Heart left ventricle (tissue), 16 donors: ENCODE measurements at regions not wholly inside any gene's neighbourhood (a gene's known extent, or its start where the extent isn't known, plus 50 kb on each side); places are given as distances from the start of the nearest gene placed in this dataset.

ENCODE experiments used
- ATAC-seq, 4 donors: fragments of 200-7000 bp; cut with Tn5 transposase; one replicate each; pipeline ENCODE4 v1.9.1; 2020 to 2022; ENCODE audit warnings: moderate library complexity in 4 of 4, mild to moderate bottlenecking in 3 of 4, moderate number of reproducible peaks in 1 of 4
- DNase-seq, 5 donors: peaks; one replicate each; pipeline ENCODE4 v3.0.0-alpha.2; 2020
- H3K27ac ChIP-seq, 12 donors: fragments of 200-600 bp; sonication (generic) in 4 of 12; one replicate each; pipeline versions ENCODE4 v1.5.0 to v1.8.0; 2016 to 2022; ENCODE audit warnings: mild to moderate bottlenecking in 2 of 12
- H3K27me3 ChIP-seq, 9 donors: fragments of 200-600 bp; sonication (generic) in 2 of 9; one replicate each; pipeline versions ENCODE4 v1.5.1 to v1.8.0; 2016 to 2022; ENCODE audit warnings: mild to moderate bottlenecking in 3 of 9
- H3K36me3 ChIP-seq, 9 donors: fragments of 200-600 bp; sonication (generic) in 2 of 9; one replicate each; pipeline versions ENCODE4 v1.5.0 to v1.8.0; 2018 to 2022; ENCODE audit warnings: mild to moderate bottlenecking in 2 of 9
- H3K4me1 ChIP-seq, 12 donors: fragments of 200-600 bp; sonication (generic) in 4 of 12; one replicate each; pipeline versions ENCODE4 v1.5.0 to v1.8.0; 2016 to 2022; ENCODE audit warnings: mild to moderate bottlenecking in 3 of 12
- H3K4me3 ChIP-seq, 12 donors: fragments of 200-600 bp; sonication (generic) in 4 of 12; one replicate each; pipeline versions ENCODE4 v1.5.0 to v1.8.0; 2017 to 2022; ENCODE audit warnings: mild to moderate bottlenecking in 9 of 12, moderate library complexity in 4 of 12
- H3K9me3 ChIP-seq, 12 donors: fragments of 200-600 bp; sonication (generic) in 4 of 12; one replicate each; pipeline versions ENCODE4 v1.5.0 to v1.8.0; 2016 to 2022; ENCODE audit warnings: mild to moderate bottlenecking in 1 of 12
- POLR2A ChIP-seq, 2 donors: fragments of 450-650 bp; IDR thresholded peaks; one replicate each; pipeline ENCODE4 v1.6.1; 2017; ENCODE audit warnings: antibody characterized with exemption in 2 of 2, mild to moderate bottlenecking in 2 of 2, moderate library complexity in 2 of 2
- WGBS, 4 donors: extraction: QIAGEN DNeasy Blood & Tissue Kit in 2 of 4; methylation state at CpG; one replicate each; pipeline versions ENCODE4 v1.1.5 to v1.1.7; 2013 to 2018; 5-methylcytosine and 5-hydroxymethylcytosine counted together
- intact Hi-C, 10 donors: fragments of 100-400 bp; cut with DNase I; formaldehyde crosslinking; loops; one replicate each; pipeline versions ENCODE4 v1.11.1 to v1.14.2; 2022
- TF ChIP-seq, protein P1 (sequence below), 12 donors: fragments of 200-600 bp; sonication (generic) in 4 of 12; IDR thresholded peaks; one replicate each; pipeline versions ENCODE4 v1.5.0 to v1.8.0; 2018 to 2022; ENCODE audit warnings: antibody characterized with exemption in 12 of 12, mild to moderate bottlenecking in 5 of 12
- donor health status: ischemic (EF 13 %, LVEDD 7.1; RV severe dilation, severe dysfunction).
- donor health status: healthy with polysubstance abuse.
- donor health status: DM: no; HTN: yes; CAD: no.
- donor health status: DM: no; HTN: no; CAD: no.
- donor health status: ischemic (EF 25% LVEDD 6.9; RV normal size, moderate dysfunction).
- donor health status: ischemic (EF 25% LVEDD 5.7; RV mildly dilated, moderate dysfunction).
- donor health status: healthy.
- donor health status: DM: yes; HTN: yes; CAD: no.
- donor health status: ischemic (EF 35%, LVEDD 5.7; RV mildly dilated, moderate dysfunction).
- donor health status: nonischemic (EF 11% LVEDD 7.7; RV severe dilation, severe dysfunction).
- donor health status: DM: yes; HTN: yes; CAD: no.
- donor health status: PGD.
- donor health status: ischemic (EF 29% LVEDD 5.4; RV normal size, mild dysfunction).
- donor health status: nonischemic (EF 23%, LVEDD 6.1; RV moderate dilation, normal function).

DNA sequence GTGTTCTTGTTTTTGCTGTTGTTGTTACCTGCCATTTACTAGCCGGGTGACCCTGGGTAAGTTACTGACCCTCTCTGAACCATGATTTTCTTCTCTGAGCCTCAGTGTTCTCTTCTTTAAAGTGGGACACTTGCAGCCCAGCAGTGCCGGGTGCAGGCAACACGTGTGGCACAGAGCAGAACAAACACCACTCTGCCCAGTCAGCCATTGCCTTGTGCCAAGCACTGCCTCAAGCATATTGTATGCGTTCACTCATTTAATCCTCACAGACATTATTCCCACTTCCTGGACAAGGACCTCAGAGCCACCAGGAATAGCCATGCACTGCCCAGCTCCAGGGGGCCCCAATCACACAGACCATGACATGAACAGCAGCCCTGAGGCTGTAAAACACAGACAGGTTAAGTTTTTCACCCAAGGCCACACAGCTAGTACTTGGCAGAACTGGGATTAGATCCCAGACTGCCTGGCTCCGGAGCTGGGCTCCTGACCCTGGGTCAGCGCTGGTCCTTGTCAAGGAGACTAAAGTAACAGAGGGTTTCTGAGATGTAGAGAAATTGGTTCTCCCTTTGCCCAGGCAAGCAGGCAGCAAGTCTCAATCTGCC, 74.0 kb upstream of the PTPN1 start:
- Histone ChIP-seq H3K36me3 (no peaks in the 10 kb centered on the region), H3K27ac (no peak overlapping the region), H3K9me3 (no peaks in the 10 kb centered on the region), H3K4me1 (peaks cover 0 to 31% (median 0%) of the 10 kb centered on the region in 12 donors), H3K27me3 (no peaks in the 10 kb centered on the region), H3K4me3 (no peak overlapping the region)
- no peak for TF ChIP-seq POLR2A (IDR thresholded peaks at IDR 0.05)
- TF ChIP-seq, protein P1, sequence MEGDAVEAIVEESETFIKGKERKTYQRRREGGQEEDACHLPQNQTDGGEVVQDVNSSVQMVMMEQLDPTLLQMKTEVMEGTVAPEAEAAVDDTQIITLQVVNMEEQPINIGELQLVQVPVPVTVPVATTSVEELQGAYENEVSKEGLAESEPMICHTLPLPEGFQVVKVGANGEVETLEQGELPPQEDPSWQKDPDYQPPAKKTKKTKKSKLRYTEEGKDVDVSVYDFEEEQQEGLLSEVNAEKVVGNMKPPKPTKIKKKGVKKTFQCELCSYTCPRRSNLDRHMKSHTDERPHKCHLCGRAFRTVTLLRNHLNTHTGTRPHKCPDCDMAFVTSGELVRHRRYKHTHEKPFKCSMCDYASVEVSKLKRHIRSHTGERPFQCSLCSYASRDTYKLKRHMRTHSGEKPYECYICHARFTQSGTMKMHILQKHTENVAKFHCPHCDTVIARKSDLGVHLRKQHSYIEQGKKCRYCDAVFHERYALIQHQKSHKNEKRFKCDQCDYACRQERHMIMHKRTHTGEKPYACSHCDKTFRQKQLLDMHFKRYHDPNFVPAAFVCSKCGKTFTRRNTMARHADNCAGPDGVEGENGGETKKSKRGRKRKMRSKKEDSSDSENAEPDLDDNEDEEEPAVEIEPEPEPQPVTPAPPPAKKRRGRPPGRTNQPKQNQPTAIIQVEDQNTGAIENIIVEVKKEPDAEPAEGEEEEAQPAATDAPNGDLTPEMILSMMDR (IDR thresholded peaks at IDR 0.05): no peak
- intact Hi-C loops: no loop called here
- ATAC-seq (no peak), DNase-seq (no peak)
- 85 to 91% (median 89%) methylated on average over 6 of the region's 6 CpGs for WGBS, 4 donors

- ATAC-seq: no peak
- H3K27ac ChIP-seq: no peak overlapping the region
Observed at GRCh38 chr20:50436696-50437095, 73.5 kb upstream of the PTPN1 start.

DNA sequence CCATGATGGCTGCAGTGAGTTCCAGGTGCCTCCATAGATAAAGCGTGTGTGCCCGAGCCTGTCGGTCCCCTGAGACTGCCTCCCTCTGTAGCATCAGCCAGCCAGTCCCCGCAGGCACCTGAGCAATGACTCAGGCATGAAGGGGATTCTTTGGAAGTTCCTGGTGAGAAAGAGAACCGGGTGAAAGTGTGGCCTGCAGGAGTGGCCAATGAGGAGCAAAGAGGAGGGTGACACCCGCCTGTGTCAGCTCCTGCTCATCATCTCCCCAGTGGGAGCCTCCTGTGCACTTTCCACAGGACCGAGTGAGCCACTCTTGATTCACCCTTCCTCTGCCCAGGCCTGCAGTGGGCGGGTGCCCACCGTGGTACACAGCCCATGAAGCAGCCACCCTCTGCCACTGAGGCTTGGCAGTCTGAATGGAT, 71.2 kb upstream of the PTPN1 start:
- no peak for DNase-seq
- Histone ChIP-seq H3K36me3 (no peaks in the 10 kb centered on the region), H3K4me3 (no peak overlapping the region), H3K4me1 (peaks cover 0 to 32% (median 0%) of the 10 kb centered on the region in 12 donors), H3K9me3 (no peaks in the 10 kb centered on the region), H3K27me3 (no peaks in the 10 kb centered on the region), H3K27ac (no peak overlapping the region)
- ATAC-seq: no peak
- TF ChIP-seq, protein P1 (IDR thresholded peaks at IDR 0.05): no peak
- TF ChIP-seq POLR2A (IDR thresholded peaks at IDR 0.05): no peak
- 76 to 86% (median 83%) methylated on average over 7 to 9 of the region's 9 CpGs for WGBS, 4 donors
- intact Hi-C loops: no loop called here

More at GRCh38 chr20:50436696-50437095, 73.5 kb upstream of the PTPN1 start:
- Histone ChIP-seq H3K27me3 (no peaks in the 10 kb centered on the region), H3K36me3 (no peaks in the 10 kb centered on the region), H3K4me1 (peaks cover 0 to 36% (median 0%) of the 10 kb centered on the region in 12 donors), H3K9me3 (no peaks in the 10 kb centered on the region), H3K4me3 (no peak overlapping the region)
- WGBS, 4 donors: 92 to 94% (median 93%) methylated on average over 8 of the region's 8 CpGs
- no peak for TF ChIP-seq POLR2A (IDR thresholded peaks at IDR 0.05)
- TF ChIP-seq, protein P1 (IDR thresholded peaks at IDR 0.05): no peak
- no peak for DNase-seq
- intact Hi-C loops: no loop called here

DNA sequence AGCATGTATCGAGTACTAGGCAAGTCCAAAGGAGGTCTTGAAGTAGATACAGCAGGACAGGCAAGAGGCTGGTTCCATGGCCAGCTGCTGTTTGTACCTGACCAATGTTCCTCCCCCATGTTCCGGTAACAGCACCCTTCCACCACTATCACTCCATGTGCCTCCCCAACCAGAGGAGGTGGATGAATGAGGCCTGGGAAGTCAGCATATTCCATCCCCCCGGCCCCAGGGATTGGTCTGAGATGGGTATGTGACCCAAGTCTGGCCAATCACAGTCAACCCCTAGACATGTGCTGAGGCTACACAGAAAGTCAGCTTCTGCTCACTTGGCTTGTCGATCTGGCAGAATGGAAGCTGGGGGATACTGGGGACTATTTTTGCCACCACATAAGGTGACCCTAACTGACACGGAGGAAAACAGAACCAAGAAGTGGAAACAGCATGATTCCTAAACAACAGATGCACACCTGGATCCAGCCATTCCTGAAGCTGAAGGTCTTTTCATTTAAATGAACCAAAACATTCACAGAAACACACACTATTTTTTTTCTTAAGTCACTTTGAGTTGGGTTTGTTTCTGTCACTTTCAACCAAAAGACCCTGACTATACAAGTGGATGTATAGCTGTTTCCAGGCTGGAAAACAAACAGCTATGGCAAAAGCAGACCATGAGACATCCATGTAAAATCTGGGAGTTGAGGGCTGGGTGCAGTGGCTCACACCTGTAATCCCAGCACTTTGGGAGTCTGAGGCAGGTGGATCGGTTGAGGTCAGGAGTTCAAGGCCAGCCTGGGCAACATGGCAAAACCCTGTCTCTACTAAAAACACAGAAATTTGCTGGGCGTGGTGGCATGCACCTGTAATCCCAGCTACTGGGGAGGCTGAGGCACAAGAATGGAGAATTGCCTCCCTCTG, 70.4 kb upstream of the PTPN1 start:
- no peaks in the 10 kb centered on the region for H3K36me3 ChIP-seq
- H3K4me1 ChIP-seq: peaks cover 0 to 25% (median 0%) of the 10 kb centered on the region in 12 donors
- no peaks in the 10 kb centered on the region for H3K27me3 ChIP-seq
- WGBS, 4 donors: 93 to 96% (median 95%) methylated on average over 7 of the region's 7 CpGs
- intact Hi-C loops: no loop called here
- no peaks in the 10 kb centered on the region for H3K9me3 ChIP-seq
- no peak for ATAC-seq
- TF ChIP-seq POLR2A (IDR thresholded peaks at IDR 0.05): no peak
- TF ChIP-seq, protein P1 (IDR thresholded peaks at IDR 0.05): no peak
- DNase-seq: no peak
- no peak overlapping the region for H3K4me3 ChIP-seq
- H3K27ac ChIP-seq: peak overlapping the region in 3 of 12 donors; percentile 56 to 78 (median 59)
